ENCODE measurements at regions not wholly inside any gene's neighbourhood (a gene's known extent, or its start where the extent isn't known, plus 50 kb on each side); places are given as distances from the start of the nearest gene placed in this dataset.

- DNase-seq, result no peak
Measured at GRCh38 chr7:67771846-67772605, 775.4 kb downstream of the TYW1 start.

- DNase-seq, result no peak
Measured at GRCh38 chr7:67773081-67773480, 776.4 kb downstream of the TYW1 start.

- no peak for DNase-seq
Measured at GRCh38 chr7:67777119-67777518, 780.5 kb downstream of the TYW1 start.

- DNase-seq, result no peak
Measured at GRCh38 chr7:67781841-67782240, 785.2 kb downstream of the TYW1 start.

GRCh38 chr7:67786021-67786420 lies 789.4 kb downstream of the TYW1 start:
- DNase-seq, result no peak

- DNase-seq, result no peak
Measured at GRCh38 chr7:67788669-67789068, 792.0 kb downstream of the TYW1 start.

- DNase-seq, result no peak
Measured at GRCh38 chr7:67791918-67792317, 795.3 kb downstream of the TYW1 start.

GRCh38 chr7:67794544-67794943 lies 797.9 kb downstream of the TYW1 start:
- DNase-seq, result no peak

- no peak for DNase-seq
Measured at GRCh38 chr7:67803789-67804188, 807.2 kb downstream of the TYW1 start.

- DNase-seq, result no peak
Measured at GRCh38 chr7:67805921-67806471, 809.4 kb downstream of the TYW1 start.

- DNase-seq, result no peak
Measured at GRCh38 chr7:67807826-67808225, 811.2 kb downstream of the TYW1 start.

GRCh38 chr7:67809586-67809985 lies 813.0 kb downstream of the TYW1 start:
- no peak for DNase-seq

GRCh38 chr7:67813621-67814292 lies 817.1 kb downstream of the TYW1 start:
- DNase-seq, result no peak

- no peak for DNase-seq
Measured at GRCh38 chr7:67817481-67817880, 820.8 kb downstream of the TYW1 start.

- no peak for DNase-seq
Measured at GRCh38 chr7:67821116-67821515, 824.5 kb downstream of the TYW1 start.

GRCh38 chr7:67823345-67823744 lies 826.7 kb downstream of the TYW1 start:
- DNase-seq, result no peak

- no peak for DNase-seq
Measured at GRCh38 chr7:67825356-67825755, 828.7 kb downstream of the TYW1 start.

GRCh38 chr7:67841896-67842295 lies 845.3 kb downstream of the TYW1 start:
- no peak for DNase-seq

- DNase-seq, result no peak
Measured at GRCh38 chr7:67842571-67842970, 845.9 kb downstream of the TYW1 start.

- DNase-seq, result no peak
Measured at GRCh38 chr7:67843001-67843565, 846.5 kb downstream of the TYW1 start.

- DNase-seq, result no peak
Measured at GRCh38 chr7:67843615-67844014, 847.0 kb downstream of the TYW1 start.

GRCh38 chr7:67847092-67847787 lies 850.6 kb downstream of the TYW1 start:
- no peak for DNase-seq

Data from CD4-positive, alpha-beta T cell treated with Interleukin-17A for 1 hour (primary cell).